ENCODE measurements at regions not wholly inside any gene's neighbourhood (a gene's known extent, or its start where the extent isn't known, plus 50 kb on each side); places are given as distances from the start of the nearest gene placed in this dataset.

- DNase-seq = no peak
Measured at GRCh38 chr18:65133610-65134009, 617.2 kb upstream of the CDH7 start.

- no peak for DNase-seq
Measured at GRCh38 chr18:65124633-65125032, 626.2 kb upstream of the CDH7 start.

- DNase-seq = no peak
Measured at GRCh38 chr18:65103864-65104263, 646.9 kb upstream of the CDH7 start.

GRCh38 chr18:65093346-65093745 is 657.5 kb upstream of the CDH7 start:
- peak; percentile 2 for DNase-seq

- peak; percentile 44 for DNase-seq
Measured at GRCh38 chr18:65091744-65092329, 659.0 kb upstream of the CDH7 start.

- no peak for DNase-seq
Measured at GRCh38 chr18:65082907-65083306, 667.9 kb upstream of the CDH7 start.

- no peak for DNase-seq
Measured at GRCh38 chr18:65081786-65082185, 669.0 kb upstream of the CDH7 start.

- DNase-seq = no peak
Measured at GRCh38 chr18:65073060-65073550, 677.7 kb upstream of the CDH7 start.

- DNase-seq = no peak
Measured at GRCh38 chr18:65057439-65058083, 693.3 kb upstream of the CDH7 start.

- DNase-seq = no peak
Measured at GRCh38 chr18:65056575-65056974, 694.2 kb upstream of the CDH7 start.

GRCh38 chr18:65049586-65049985 is 701.2 kb upstream of the CDH7 start:
- no peak for DNase-seq

GRCh38 chr18:65039578-65039977 is 711.2 kb upstream of the CDH7 start:
- DNase-seq = no peak

GRCh38 chr18:65035701-65036100 is 715.1 kb upstream of the CDH7 start:
- DNase-seq = no peak

- DNase-seq = no peak
Measured at GRCh38 chr18:65025756-65026155, 725.1 kb upstream of the CDH7 start.

GRCh38 chr18:65021021-65021420 is 729.8 kb upstream of the CDH7 start:
- DNase-seq = no peak

GRCh38 chr18:65018184-65018583 is 732.6 kb upstream of the CDH7 start:
- DNase-seq = no peak

GRCh38 chr18:65017372-65017760 is 733.4 kb upstream of the CDH7 start:
- no peak for DNase-seq

GRCh38 chr18:65016631-65017371 is 734.0 kb upstream of the CDH7 start:
- DNase-seq = no peak

GRCh38 chr18:64994370-64994769 is 756.4 kb upstream of the CDH7 start:
- no peak for DNase-seq

GRCh38 chr18:64993695-64994094 is 757.1 kb upstream of the CDH7 start:
- no peak for DNase-seq

- no peak for DNase-seq
Measured at GRCh38 chr18:64992654-64993053, 758.2 kb upstream of the CDH7 start.

GRCh38 chr18:64991102-64991501 is 759.7 kb upstream of the CDH7 start:
- no peak for DNase-seq

GRCh38 chr18:64986906-64987495 is 763.8 kb upstream of the CDH7 start:
- no peak for DNase-seq

All from tongue (tissue), 1 donor.